Activated CD4-positive, alpha-beta T cell treated with anti-CD3 and anti-CD28 coated beads, Interleukin-2, amount 10 ng/mL, durations not matched to agents 24 days and 14 days (primary cell): ENCODE measurements at regions not wholly inside any gene's neighbourhood (a gene's known extent, or its start where the extent isn't known, plus 50 kb on each side); places are given as distances from the start of the nearest gene placed in this dataset.
"Not testable (repeated sequence)": the region's sequence is repeated elsewhere in the genome, so short reads cannot be mapped to it uniquely, and the experiment has no call there.

ENCODE experiments used
- DNase-seq: peaks from one replicate; pipeline ENCODE4 v3.0.0; 2022
- H3K27ac Mint-ChIP-seq: one replicate; pipeline ENCODE4 v1.8.0; 2022; ENCODE audit warnings: mild to moderate bottlenecking, mixed read lengths
- H3K27me3 Mint-ChIP-seq: one replicate; pipeline ENCODE4 v1.8.0; 2022; ENCODE audit warnings: mixed read lengths
- H3K36me3 Mint-ChIP-seq: one replicate; pipeline ENCODE4 v1.8.0; 2022; ENCODE audit warnings: low read depth, mild to moderate bottlenecking, mixed read lengths
- H3K4me1 Mint-ChIP-seq: one replicate; pipeline ENCODE4 v1.8.0; 2021; ENCODE audit warnings: mixed read lengths
- H3K4me3 Mint-ChIP-seq: one replicate; pipeline ENCODE4 v1.8.0; 2022; ENCODE audit warnings: mild to moderate bottlenecking, moderate library complexity, mixed read lengths
- H3K9me3 Mint-ChIP-seq: one replicate; pipeline ENCODE4 v1.8.0; 2021; ENCODE audit warnings: mixed read lengths
- intact Hi-C: fragments of 100-400 bp; cut with micrococcal nuclease; formaldehyde crosslinking; loops from one replicate; pipeline ENCODE4 v1.15.1; 2023

DNA sequence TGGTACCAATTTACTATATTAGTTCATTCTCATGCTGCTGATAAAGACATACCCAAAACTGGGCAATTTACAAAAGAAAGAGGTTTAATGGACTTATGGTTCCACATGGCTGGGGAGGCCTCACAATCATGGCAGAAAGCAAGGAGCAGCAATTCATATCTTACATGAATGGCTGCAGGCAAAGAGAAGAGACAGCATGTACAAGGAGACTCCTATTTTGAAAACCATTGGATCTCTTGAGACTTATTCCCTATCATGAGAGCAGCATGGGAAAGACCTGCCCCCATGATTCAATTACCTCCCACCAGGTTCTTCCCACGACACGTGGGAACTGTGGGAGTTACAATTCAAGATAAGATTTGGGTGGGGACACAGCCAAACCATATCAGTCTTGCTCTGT lies 200.5 kb downstream of the FCRL5 start:
- peak; percentile 15 for DNase-seq
- H3K4me3 Mint-ChIP-seq, H3K9me3 Mint-ChIP-seq, H3K4me1 Mint-ChIP-seq, intact Hi-C loops, H3K27ac Mint-ChIP-seq, H3K27me3 Mint-ChIP-seq, H3K36me3 Mint-ChIP-seq: not testable (repeated sequence)

DNA sequence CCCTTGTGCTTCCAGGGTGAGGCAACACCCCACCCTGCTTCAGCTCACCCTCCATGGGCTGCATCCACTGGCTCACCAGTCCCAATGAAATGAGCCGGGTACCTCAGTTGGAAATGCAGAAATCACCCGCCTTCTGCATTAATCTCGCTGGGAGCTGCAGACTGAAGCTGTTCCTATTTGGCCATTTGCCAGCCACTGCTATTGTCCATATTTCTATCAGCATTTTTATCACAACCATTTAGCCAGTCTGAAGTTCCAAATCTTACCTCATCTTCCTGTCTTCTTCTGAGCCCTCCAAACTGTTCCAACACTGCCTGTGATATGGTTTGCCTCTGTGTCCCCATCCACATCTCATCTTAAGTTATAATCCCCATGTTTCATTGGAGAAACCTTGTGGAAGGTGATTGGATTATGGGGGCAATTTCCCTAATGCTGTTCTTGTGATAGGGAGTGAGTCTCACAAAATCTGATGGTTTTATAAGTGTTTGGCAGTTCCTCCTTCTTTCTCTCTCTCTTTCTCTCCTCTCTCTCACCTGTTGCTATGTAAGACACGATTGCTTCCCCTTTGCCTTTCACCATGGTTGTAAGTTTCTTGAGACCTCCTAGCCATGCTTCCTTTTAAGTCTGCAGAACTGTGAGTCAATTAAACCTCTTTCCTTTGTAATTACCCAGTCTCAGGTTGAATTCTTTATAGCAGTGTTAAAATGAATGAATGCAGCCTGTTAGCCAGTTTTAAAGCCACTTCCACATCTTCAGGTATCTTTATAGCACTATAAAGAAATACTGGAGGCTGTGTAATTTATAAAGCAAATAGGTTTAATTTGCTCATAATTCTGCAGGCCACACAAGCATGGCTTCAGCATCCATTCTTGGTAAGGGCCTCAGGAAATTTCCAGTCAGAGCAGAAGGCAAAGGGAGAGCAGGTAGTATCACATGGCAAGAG lies 203.5 kb downstream of the FCRL5 start:
- H3K4me3 Mint-ChIP-seq: no peak overlapping the region
- DNase-seq: peak; percentile 19
- intact Hi-C loops: no loop called here

GRCh38 chr1:157347506-157347905 lies 204.8 kb downstream of the FCRL5 start:
- no peaks in the 10 kb centered on the region for H3K36me3 Mint-ChIP-seq
- H3K27me3 Mint-ChIP-seq: peaks cover 7% of the 10 kb centered on the region
- H3K27ac Mint-ChIP-seq: no peak overlapping the region
- H3K9me3 Mint-ChIP-seq: no peaks in the 10 kb centered on the region
- peaks cover 2% of the 10 kb centered on the region for H3K4me1 Mint-ChIP-seq
- intact Hi-C loops: no loop called here
- H3K4me3 Mint-ChIP-seq: no peak overlapping the region
- no peak for DNase-seq

More for the DNA sequence above, 203.5 kb downstream of the FCRL5 start:
- no peaks in the 10 kb centered on the region for H3K36me3 Mint-ChIP-seq
- no peaks in the 10 kb centered on the region for H3K9me3 Mint-ChIP-seq
- no peak overlapping the region for H3K27ac Mint-ChIP-seq
- H3K27me3 Mint-ChIP-seq: peaks cover 7% of the 10 kb centered on the region
- H3K4me1 Mint-ChIP-seq: peaks cover 2% of the 10 kb centered on the region

DNA sequence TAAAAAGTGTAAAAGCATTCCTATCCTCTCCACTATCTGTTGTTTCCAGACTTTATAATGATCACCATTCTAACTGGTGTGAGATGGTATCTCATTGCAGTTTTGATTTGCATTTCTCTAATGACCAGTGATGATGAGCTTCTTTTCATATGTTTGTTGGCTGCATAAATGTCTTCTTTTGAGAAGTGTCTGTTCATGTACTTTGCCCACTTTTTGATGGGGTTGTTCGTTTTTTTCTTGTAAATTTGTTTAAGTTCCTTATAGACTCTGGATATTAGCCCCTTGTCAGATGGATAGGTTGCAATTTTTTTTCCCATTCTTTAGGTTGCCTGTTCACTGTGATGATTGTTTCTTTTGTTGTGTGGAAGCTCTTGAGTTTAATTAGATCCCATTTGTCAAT lies 199.6 kb upstream of the ETV3 start:
- H3K36me3 Mint-ChIP-seq, intact Hi-C loops, DNase-seq, H3K9me3 Mint-ChIP-seq, H3K4me1 Mint-ChIP-seq, H3K27ac Mint-ChIP-seq, H3K4me3 Mint-ChIP-seq: not testable (repeated sequence)
- H3K27me3 Mint-ChIP-seq: peaks cover 14% of the 10 kb centered on the region

- Mint-ChIP-seq H3K4me1 (no peaks in the 10 kb centered on the region), H3K36me3 (no peaks in the 10 kb centered on the region), H3K9me3 (no peaks in the 10 kb centered on the region), H3K4me3 (no peak overlapping the region), H3K27me3 (peaks cover 19% of the 10 kb centered on the region), H3K27ac (no peak overlapping the region)
- no peak for DNase-seq
- intact Hi-C loops: no loop called here
Measured at GRCh38 chr1:157335056-157335455, 196.9 kb upstream of the ETV3 start.

GRCh38 chr1:157334041-157334440 lies 195.8 kb upstream of the ETV3 start:
- Mint-ChIP-seq H3K4me3 (no peak overlapping the region), H3K27ac (no peak overlapping the region), H3K4me1 (no peaks in the 10 kb centered on the region), H3K36me3 (no peaks in the 10 kb centered on the region), H3K27me3 (peaks cover 21% of the 10 kb centered on the region), H3K9me3 (no peaks in the 10 kb centered on the region)
- DNase-seq: no peak
- intact Hi-C loops: no loop called here

DNA sequence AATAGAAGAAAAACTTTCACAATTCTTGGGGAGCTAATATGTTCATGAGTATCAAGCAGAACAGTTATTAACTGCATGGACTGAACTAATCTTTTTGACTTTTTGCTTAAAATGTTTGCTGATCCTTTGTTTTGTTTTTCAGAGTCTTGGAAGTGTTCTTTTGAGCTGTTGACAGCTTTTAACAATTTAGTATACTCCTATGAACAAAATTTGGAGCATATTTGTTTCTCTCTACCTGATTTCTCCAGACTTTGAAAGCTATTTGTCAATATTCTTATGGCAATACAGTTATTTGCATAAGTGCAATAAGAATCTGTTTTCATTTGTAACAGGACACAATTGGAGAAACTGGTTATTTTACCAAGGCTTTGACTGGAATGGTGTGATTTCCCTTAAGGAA lies 192.0 kb upstream of the ETV3 start:
- not testable (repeated sequence) for H3K9me3 Mint-ChIP-seq, H3K4me1 Mint-ChIP-seq
- peaks cover 30% of the 10 kb centered on the region for H3K27me3 Mint-ChIP-seq

DNA sequence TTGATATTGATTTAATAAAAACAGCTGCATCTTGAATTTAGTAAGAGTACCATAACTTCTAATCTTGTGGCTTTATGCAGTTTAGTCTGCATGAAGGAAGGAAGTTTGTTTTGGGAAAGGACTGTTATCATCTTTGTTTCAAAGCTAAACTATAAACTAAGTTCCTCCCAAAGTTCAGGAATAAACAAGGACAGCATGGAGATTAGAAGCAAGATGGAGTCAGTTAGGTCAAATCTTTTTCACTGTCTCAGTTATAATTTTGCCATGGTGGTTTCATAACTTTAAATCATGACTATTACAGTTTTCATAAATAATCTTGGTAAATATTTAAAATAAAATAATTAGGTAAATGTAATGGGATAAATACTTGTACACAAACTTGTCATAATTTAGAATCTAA lies 189.9 kb upstream of the ETV3 start:
- H3K9me3 Mint-ChIP-seq: not testable (repeated sequence)
- H3K27me3 Mint-ChIP-seq: peaks cover 37% of the 10 kb centered on the region

More for the DNA sequence above, 192.0 kb upstream of the ETV3 start:
- DNase-seq, H3K36me3 Mint-ChIP-seq, H3K27ac Mint-ChIP-seq, H3K4me3 Mint-ChIP-seq, intact Hi-C loops: not testable (repeated sequence)

GRCh38 chr1:157326173-157326859 lies 188.1 kb upstream of the ETV3 start:
- no peaks in the 10 kb centered on the region for H3K36me3 Mint-ChIP-seq
- intact Hi-C loops: no loop called here
- no peaks in the 10 kb centered on the region for H3K4me1 Mint-ChIP-seq
- H3K4me3 Mint-ChIP-seq: no peak overlapping the region
- H3K27me3 Mint-ChIP-seq: peaks cover 36% of the 10 kb centered on the region
- no peaks in the 10 kb centered on the region for H3K9me3 Mint-ChIP-seq
- no peak for DNase-seq
- no peak overlapping the region for H3K27ac Mint-ChIP-seq

More for the DNA sequence above, 189.9 kb upstream of the ETV3 start:
- H3K4me1 Mint-ChIP-seq, intact Hi-C loops, DNase-seq, H3K27ac Mint-ChIP-seq, H3K36me3 Mint-ChIP-seq, H3K4me3 Mint-ChIP-seq: not testable (repeated sequence)

DNA sequence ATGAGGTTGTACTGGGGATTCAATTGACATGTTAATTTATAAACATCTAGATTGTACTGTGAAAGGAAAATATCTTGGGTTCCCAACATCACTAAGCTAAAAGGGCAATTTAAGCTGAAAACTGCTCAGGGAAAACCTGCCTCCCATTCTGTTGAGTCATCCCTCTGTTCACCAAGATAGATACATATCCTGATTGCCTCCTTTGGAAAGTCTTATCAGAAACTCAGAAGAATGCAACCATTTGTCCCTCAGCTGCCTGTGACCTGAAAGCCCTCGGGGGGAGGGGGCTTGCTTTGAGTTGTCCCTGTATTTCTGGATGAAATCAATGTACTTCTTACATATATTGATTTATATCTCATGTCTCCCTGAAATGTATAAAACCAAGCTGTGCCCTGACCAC lies 187.0 kb upstream of the ETV3 start:
- Mint-ChIP-seq H3K4me3 (no peak overlapping the region), H3K9me3 (peaks cover 10% of the 10 kb centered on the region), H3K36me3 (no peaks in the 10 kb centered on the region), H3K4me1 (no peaks in the 10 kb centered on the region), H3K27me3 (peaks cover 33% of the 10 kb centered on the region), H3K27ac (no peak overlapping the region)
- no peak for DNase-seq
- intact Hi-C loops: no loop called here

- H3K27ac Mint-ChIP-seq, H3K4me1 Mint-ChIP-seq, H3K4me3 Mint-ChIP-seq, H3K36me3 Mint-ChIP-seq, DNase-seq, intact Hi-C loops: not testable (repeated sequence)
- peaks cover 21% of the 10 kb centered on the region for H3K9me3 Mint-ChIP-seq
- peaks cover 29% of the 10 kb centered on the region for H3K27me3 Mint-ChIP-seq
Measured at GRCh38 chr1:157321972-157322371, 183.8 kb upstream of the ETV3 start.

DNA sequence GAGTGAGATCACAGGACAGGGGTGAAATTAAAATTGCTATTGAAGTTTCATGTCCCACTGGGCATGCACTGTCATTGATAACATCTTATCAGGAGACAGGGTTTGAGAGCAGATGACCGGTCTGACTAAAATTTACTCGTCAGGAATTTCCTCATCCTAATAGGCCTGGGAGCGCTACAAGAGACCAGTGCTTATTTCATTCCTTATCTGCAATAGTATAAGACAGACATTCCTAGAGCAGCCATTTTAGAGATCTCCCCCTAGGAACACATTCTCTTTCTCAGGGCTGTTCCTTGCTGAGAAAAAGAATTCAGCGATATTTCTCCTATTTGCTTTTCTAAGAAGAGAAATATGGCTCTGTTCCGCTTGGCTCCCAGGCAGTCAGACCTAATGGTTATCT lies 181.4 kb upstream of the ETV3 start:
- Mint-ChIP-seq H3K9me3 (peaks cover 21% of the 10 kb centered on the region), H3K4me1 (no peaks in the 10 kb centered on the region), H3K4me3 (no peak overlapping the region), H3K27me3 (peaks cover 13% of the 10 kb centered on the region), H3K36me3 (no peaks in the 10 kb centered on the region), H3K27ac (no peak overlapping the region)
- intact Hi-C loops: no loop called here
- no peak for DNase-seq

- H3K27ac Mint-ChIP-seq, H3K4me1 Mint-ChIP-seq: not testable (repeated sequence)
- H3K27me3 Mint-ChIP-seq: peaks cover 10% of the 10 kb centered on the region
Measured at GRCh38 chr1:157317229-157317628, 179.0 kb upstream of the ETV3 start.

GRCh38 chr1:157315544-157315943 lies 177.3 kb upstream of the ETV3 start:
- Mint-ChIP-seq H3K4me3 (no peak overlapping the region), H3K9me3 (peaks cover 15% of the 10 kb centered on the region), H3K27ac (no peak overlapping the region), H3K36me3 (no peaks in the 10 kb centered on the region), H3K27me3 (peaks cover 13% of the 10 kb centered on the region), H3K4me1 (no peaks in the 10 kb centered on the region)
- intact Hi-C loops: no loop called here
- no peak for DNase-seq

More at GRCh38 chr1:157317229-157317628, 179.0 kb upstream of the ETV3 start:
- intact Hi-C loops, H3K36me3 Mint-ChIP-seq, DNase-seq, H3K4me3 Mint-ChIP-seq: not testable (repeated sequence)
- H3K9me3 Mint-ChIP-seq: peaks cover 21% of the 10 kb centered on the region
